UCSD-AML1 (cell line): ENCODE measurements at regions not wholly inside any gene's neighbourhood (a gene's known extent, or its start where the extent isn't known, plus 50 kb on each side); places are given as distances from the start of the nearest gene placed in this dataset.

Source experiments
- DNase-seq: peaks from one replicate; lab custom pipeline; 2025; ENCODE audit not compliant: unreplicated experiment; lab: John Stamatoyannopoulos, UW

- DNase-seq, result no peak
Measured at GRCh38 chr2:106977717-106978116, 91.8 kb upstream of the ST6GAL2 start.

- DNase-seq, result no peak
Measured at GRCh38 chr2:106978647-106979046, 92.7 kb upstream of the ST6GAL2 start.

- DNase-seq, result no peak
Measured at GRCh38 chr2:106981491-106981890, 95.5 kb upstream of the ST6GAL2 start.

- no peak for DNase-seq
Measured at GRCh38 chr2:106982350-106982749, 96.4 kb upstream of the ST6GAL2 start.

GRCh38 chr2:106983305-106983704 lies 97.3 kb upstream of the ST6GAL2 start:
- DNase-seq, result no peak

GRCh38 chr2:106988361-106988760 lies 102.4 kb upstream of the ST6GAL2 start:
- DNase-seq, result no peak

GRCh38 chr2:106990297-106990696 lies 104.3 kb upstream of the ST6GAL2 start:
- no peak for DNase-seq

- no peak for DNase-seq
Measured at GRCh38 chr2:106991866-106992265, 105.9 kb upstream of the ST6GAL2 start.

GRCh38 chr2:106995556-106995955 lies 109.6 kb upstream of the ST6GAL2 start:
- DNase-seq, result no peak

- no peak for DNase-seq
Measured at GRCh38 chr2:106996171-106996769, 110.3 kb upstream of the ST6GAL2 start.

GRCh38 chr2:106997204-106997603 lies 111.2 kb upstream of the ST6GAL2 start:
- DNase-seq, result no peak

- no peak for DNase-seq
Measured at GRCh38 chr2:107001062-107001461, 115.1 kb upstream of the ST6GAL2 start.

GRCh38 chr2:107001551-107001950 lies 115.6 kb upstream of the ST6GAL2 start:
- no peak for DNase-seq

GRCh38 chr2:107001964-107002696 lies 116.2 kb upstream of the ST6GAL2 start:
- no peak for DNase-seq

GRCh38 chr2:107002735-107003134 lies 116.8 kb upstream of the ST6GAL2 start:
- DNase-seq, result no peak

GRCh38 chr2:107005853-107006252 lies 119.9 kb upstream of the ST6GAL2 start:
- DNase-seq, result no peak

- DNase-seq, result no peak
Measured at GRCh38 chr2:107006836-107007235, 120.9 kb upstream of the ST6GAL2 start.

- DNase-seq, result no peak
Measured at GRCh38 chr2:107007927-107008326, 122.0 kb upstream of the ST6GAL2 start.

- no peak for DNase-seq
Measured at GRCh38 chr2:107008843-107009242, 122.9 kb upstream of the ST6GAL2 start.

GRCh38 chr2:107009275-107009674 lies 123.3 kb upstream of the ST6GAL2 start:
- no peak for DNase-seq

- DNase-seq, result no peak
Measured at GRCh38 chr2:107012714-107013306, 126.8 kb upstream of the ST6GAL2 start.

GRCh38 chr2:107013884-107014283 lies 127.9 kb upstream of the ST6GAL2 start:
- DNase-seq, result no peak
